Endodermal cell (in vitro differentiated cells): ENCODE measurements at regions not wholly inside any gene's neighbourhood (a gene's known extent, or its start where the extent isn't known, plus 50 kb on each side); places are given as distances from the start of the nearest gene placed in this dataset.

Experiments
- DNase-seq: peaks from one replicate; pipeline ENCODE4 v3.0.0-alpha.2; 2017
- H3K27ac ChIP-seq: 2 replicates; pipeline ENCODE4 v1.5.1; 2013; ENCODE audit warnings: mild to moderate bottlenecking, low read depth, low read length, moderate library complexity
- H3K27me3 ChIP-seq: 2 replicates; pipeline ENCODE4 v1.6.1; 2013; ENCODE audit warnings: mild to moderate bottlenecking, low read length, moderate library complexity; ENCODE audit not compliant: insufficient read depth, control insufficient read depth, poor library complexity, severe bottlenecking
- H3K36me3 ChIP-seq: 2 replicates; pipeline ENCODE4 v1.7.0; 2013; ENCODE audit warnings: mild to moderate bottlenecking, low read length, moderate library complexity; ENCODE audit not compliant: control insufficient read depth, insufficient read depth
- H3K4me1 ChIP-seq: one replicate; pipeline ENCODE4 v1.7.0; 2013; ENCODE audit warnings: low read length; ENCODE audit not compliant: control insufficient read depth, insufficient read depth
- H3K4me3 ChIP-seq: 2 replicates; pipeline ENCODE4 v1.5.1; 2013; ENCODE audit warnings: mild to moderate bottlenecking, low read length, moderate library complexity
- H3K9ac ChIP-seq: 2 replicates; pipeline ENCODE4 v1.6.1; 2013; ENCODE audit warnings: mild to moderate bottlenecking, low read length, moderate library complexity; ENCODE audit not compliant: poor library complexity, severe bottlenecking; ENCODE audit errors: extremely low read depth
- H3K9me3 ChIP-seq: 2 replicates; pipeline ENCODE4 v1.6.1; 2013; ENCODE audit warnings: mild to moderate bottlenecking, low read length, moderate library complexity; ENCODE audit not compliant: control insufficient read depth
- H3K27ac Mint-ChIP-seq: 2 replicates; pipeline ENCODE4 v1.8.0; 2020; ENCODE audit warnings: mixed read lengths
- H3K27me3 Mint-ChIP-seq: 2 replicates; pipeline ENCODE4 v1.8.0; 2021; ENCODE audit warnings: mild to moderate bottlenecking, mixed read lengths; ENCODE audit not compliant: insufficient read depth
- H3K36me3 Mint-ChIP-seq: 2 replicates; pipeline ENCODE4 v1.8.0; 2020; ENCODE audit warnings: low read depth, mixed read lengths
- H3K4me1 Mint-ChIP-seq: 2 replicates; pipeline ENCODE4 v1.8.0; 2020; ENCODE audit warnings: mixed read lengths
- H3K4me3 Mint-ChIP-seq: 2 replicates; pipeline ENCODE4 v1.8.0; 2020; ENCODE audit warnings: mild to moderate bottlenecking, moderate library complexity, mixed read lengths
- H3K9me3 Mint-ChIP-seq: 2 replicates; pipeline ENCODE4 v1.8.0; 2020; ENCODE audit warnings: mild to moderate bottlenecking, mixed read lengths
- WGBS, 2 experiments: methylation state at CpG; one replicate each; pipeline versions ENCODE4 v1.1.5 to v1.1.7; 2013; ENCODE audit warnings: missing lambda C conversion rate in 2 of 2, mixed read lengths in 1 of 2; ENCODE audit not compliant: insufficient coverage in 1 of 2, insufficient read length in 1 of 2; 5-methylcytosine and 5-hydroxymethylcytosine counted together
- TF ChIP-seq, protein P1 (sequence below): fragments of 200-600 bp; sonication (generic); conservative IDR thresholded peaks from 2 replicates; pipeline ENCODE4 v1.5.0; 2021; ENCODE audit warnings: antibody characterized with exemption, mild to moderate bottlenecking

DNA sequence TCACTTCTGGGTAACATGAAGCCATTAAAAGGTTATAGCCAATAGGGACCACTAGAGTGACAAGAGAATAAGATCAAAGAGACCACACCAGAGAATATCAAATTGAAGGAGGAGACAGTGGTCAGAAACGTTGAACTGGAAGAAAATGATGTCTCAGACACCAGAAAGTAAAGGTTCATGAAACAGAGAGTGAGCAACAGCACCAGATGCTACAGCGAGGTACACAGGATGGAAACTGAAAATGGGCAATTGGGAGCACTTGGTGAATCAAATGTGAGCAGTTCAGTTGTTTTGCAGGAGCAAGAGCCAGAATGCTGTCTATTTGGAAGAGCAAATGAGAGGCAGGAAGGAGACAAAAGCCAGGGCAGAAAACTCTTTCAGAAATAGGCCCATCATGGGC is 162.6 kb downstream of the SS18 start:
- Histone ChIP-seq H3K4me1 (peaks cover 5% of the 10 kb centered on the region), H3K4me3 (no peak overlapping the region), H3K9me3 (no peaks in the 10 kb centered on the region), H3K27me3 (no peaks in the 10 kb centered on the region), H3K36me3 (no peaks in the 10 kb centered on the region), H3K9ac (no peak overlapping the region), H3K27ac (no peak overlapping the region)
- TF ChIP-seq, protein P1, sequence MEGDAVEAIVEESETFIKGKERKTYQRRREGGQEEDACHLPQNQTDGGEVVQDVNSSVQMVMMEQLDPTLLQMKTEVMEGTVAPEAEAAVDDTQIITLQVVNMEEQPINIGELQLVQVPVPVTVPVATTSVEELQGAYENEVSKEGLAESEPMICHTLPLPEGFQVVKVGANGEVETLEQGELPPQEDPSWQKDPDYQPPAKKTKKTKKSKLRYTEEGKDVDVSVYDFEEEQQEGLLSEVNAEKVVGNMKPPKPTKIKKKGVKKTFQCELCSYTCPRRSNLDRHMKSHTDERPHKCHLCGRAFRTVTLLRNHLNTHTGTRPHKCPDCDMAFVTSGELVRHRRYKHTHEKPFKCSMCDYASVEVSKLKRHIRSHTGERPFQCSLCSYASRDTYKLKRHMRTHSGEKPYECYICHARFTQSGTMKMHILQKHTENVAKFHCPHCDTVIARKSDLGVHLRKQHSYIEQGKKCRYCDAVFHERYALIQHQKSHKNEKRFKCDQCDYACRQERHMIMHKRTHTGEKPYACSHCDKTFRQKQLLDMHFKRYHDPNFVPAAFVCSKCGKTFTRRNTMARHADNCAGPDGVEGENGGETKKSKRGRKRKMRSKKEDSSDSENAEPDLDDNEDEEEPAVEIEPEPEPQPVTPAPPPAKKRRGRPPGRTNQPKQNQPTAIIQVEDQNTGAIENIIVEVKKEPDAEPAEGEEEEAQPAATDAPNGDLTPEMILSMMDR = no peak
- Mint-ChIP-seq H3K27me3 (no peaks in the 10 kb centered on the region), H3K9me3 (no peaks in the 10 kb centered on the region), H3K4me1 (peaks cover 17% of the 10 kb centered on the region), H3K36me3 (no peaks in the 10 kb centered on the region), H3K27ac (no peak overlapping the region), H3K4me3 (no peak overlapping the region)
- WGBS, 2 experiments = 88 to 92% methylated on average over 2 of the region's 2 CpGs
- DNase-seq = no peak

- H3K4me3 ChIP-seq = no peak overlapping the region
- no peaks in the 10 kb centered on the region for H3K36me3 ChIP-seq
- H3K36me3 Mint-ChIP-seq = no peaks in the 10 kb centered on the region
- peaks cover 5% of the 10 kb centered on the region for H3K9me3 Mint-ChIP-seq
- peaks cover 3% of the 10 kb centered on the region for H3K4me1 Mint-ChIP-seq
- no peaks in the 10 kb centered on the region for H3K27me3 ChIP-seq
- 88 to 95% methylated on average over 2 to 4 of the region's 4 CpGs for WGBS, 2 experiments
- H3K4me1 ChIP-seq = no peaks in the 10 kb centered on the region
- peaks cover 2% of the 10 kb centered on the region for H3K27me3 Mint-ChIP-seq
- TF ChIP-seq, protein P1 = no peak
- H3K9me3 ChIP-seq = no peaks in the 10 kb centered on the region
- no peak for DNase-seq
- H3K27ac ChIP-seq = no peak overlapping the region
- no peak overlapping the region for H3K9ac ChIP-seq
- no peak overlapping the region for H3K4me3 Mint-ChIP-seq
- H3K27ac Mint-ChIP-seq = no peak overlapping the region
Measured at GRCh38 chr18:25923193-25923592, 167.2 kb downstream of the SS18 start.

GRCh38 chr18:25921677-25922421 is 168.6 kb downstream of the SS18 start:
- no peaks in the 10 kb centered on the region for H3K27me3 ChIP-seq
- peak; percentile 86 for DNase-seq
- Mint-ChIP-seq H3K36me3 (no peaks in the 10 kb centered on the region), H3K27me3 (peaks cover 2% of the 10 kb centered on the region), H3K27ac (no peak overlapping the region), H3K9me3 (peaks cover 5% of the 10 kb centered on the region), H3K4me1 (peaks cover 3% of the 10 kb centered on the region), H3K4me3 (no peak overlapping the region)
- H3K4me3 ChIP-seq = no peak overlapping the region
- H3K9ac ChIP-seq = no peak overlapping the region
- 87 to 89% methylated on average over 7 to 13 of the region's 13 CpGs for WGBS, 2 experiments
- H3K36me3 ChIP-seq = no peaks in the 10 kb centered on the region
- H3K4me1 ChIP-seq = no peaks in the 10 kb centered on the region
- no peaks in the 10 kb centered on the region for H3K9me3 ChIP-seq
- TF ChIP-seq, protein P1 = peak; percentile 87
- no peak overlapping the region for H3K27ac ChIP-seq
